Common myeloid progenitor, CD34-positive (primary cell): ENCODE measurements at regions not wholly inside any gene's neighbourhood (a gene's known extent, or its start where the extent isn't known, plus 50 kb on each side); places are given as distances from the start of the nearest gene placed in this dataset.

Experiments used
- CTCF ChIA-PET: fragments of 350-600 bp; sonication (Branson Sonifier 250); formaldehyde crosslinking; loops from one replicate; lab custom pipeline; 2021; ENCODE audit warnings: antibody characterized with exemption; lab: Charles Lee
- POLR2A ChIA-PET: fragments of 350-600 bp; sonication (Branson Sonifier 250); formaldehyde crosslinking; loops from one replicate; lab custom pipeline; 2021; ENCODE audit warnings: antibody characterized with exemption; lab: Charles Lee
- DNase-seq, 3 donors: peaks; one replicate each; pipeline versions ENCODE4 v3.0.0 to v3.0.0-alpha.2; 2013
- H3K27ac ChIP-seq, 2 experiments: 1 replicate in 1 of 2; 2 replicates in 1 of 2; pipeline ENCODE4 v1.7.0; 2013; ENCODE audit warnings: inconsistent platforms in 2 of 2, low read length in 2 of 2, mild to moderate bottlenecking in 2 of 2, low read depth in 1 of 2, moderate library complexity in 1 of 2; ENCODE audit not compliant: severe bottlenecking in 2 of 2, insufficient read depth in 1 of 2, poor library complexity in 1 of 2
- H3K27me3 ChIP-seq, 5 experiments: replicated peaks in 2 of 5; 1 replicate in 3 of 5; 2 replicates in 2 of 5; pipeline versions ENCODE4 v1.6.1 to v1.7.0; 2013; ENCODE audit warnings: low read length in 4 of 5, mild to moderate bottlenecking in 2 of 5, moderate library complexity in 2 of 5, inconsistent platforms in 1 of 5; ENCODE audit not compliant: insufficient read depth in 5 of 5, control insufficient read depth in 4 of 5
- H3K36me3 ChIP-seq, 4 experiments: 1 replicate in 2 of 4; 2 replicates in 2 of 4; pipeline versions ENCODE4 v1.6.1 to v1.7.0; 2013; ENCODE audit warnings: low read length in 3 of 4, control low read depth in 1 of 4, mild to moderate bottlenecking in 1 of 4; ENCODE audit not compliant: control insufficient read depth in 4 of 4, insufficient read depth in 4 of 4
- H3K4me1 ChIP-seq, 4 experiments: 1 replicate in 3 of 4; 2 replicates in 1 of 4; pipeline versions ENCODE4 v1.6.1 to v1.7.1; 2013; ENCODE audit warnings: low read length in 3 of 4, mild to moderate bottlenecking in 3 of 4, control low read depth in 1 of 4, inconsistent platforms in 1 of 4, moderate library complexity in 1 of 4; ENCODE audit not compliant: control insufficient read depth in 4 of 4, insufficient read depth in 4 of 4; ENCODE audit errors: control extremely low read depth in 1 of 4
- H3K4me3 ChIP-seq, 7 experiments: 1 replicate in 4 of 7; 2 replicates in 3 of 7; pipeline versions ENCODE4 v1.5.1 to v1.7.0; 2013; ENCODE audit warnings: mild to moderate bottlenecking in 7 of 7, low read length in 6 of 7, moderate library complexity in 6 of 7, inconsistent platforms in 2 of 7, low read depth in 2 of 7, control low read depth in 1 of 7; ENCODE audit not compliant: insufficient read depth in 4 of 7, control insufficient read depth in 1 of 7; ENCODE audit errors: extremely low read depth in 1 of 7
- H3K9me3 ChIP-seq, 5 experiments: 1 replicate in 4 of 5; 2 replicates in 1 of 5; pipeline versions ENCODE4 v1.6.1 to v1.7.1; 2013; ENCODE audit warnings: low read length in 4 of 5, mild to moderate bottlenecking in 2 of 5, inconsistent platforms in 1 of 5, low read depth in 1 of 5, moderate library complexity in 1 of 5; ENCODE audit not compliant: control insufficient read depth in 4 of 5, insufficient read depth in 2 of 5; ENCODE audit errors: control extremely low read depth in 1 of 5
- WGBS: methylation state at CpG from one replicate; pipeline ENCODE4 v1.1.5; 2013; ENCODE audit not compliant: insufficient coverage; 5-methylcytosine and 5-hydroxymethylcytosine counted together

GRCh38 chr6:168133168-168133561 lies 54.2 kb upstream of the FRMD1 start:
- ChIA-PET POLR2A (no interaction called here), CTCF (interaction anchor here (0.6 kb wide), 1 partner anchor 226 kb away, joined by 3 read pairs; no protein-coding TSS in a partner anchor)
- peak overlapping the region in 2 of 7 experiments; percentile 19 to 34 for H3K4me3 ChIP-seq
- WGBS, result 20% methylated on average over 12 of the region's 13 CpGs
- no peaks in the 10 kb centered on the region for H3K9me3 ChIP-seq
- H3K36me3 ChIP-seq, result no peaks in the 10 kb centered on the region
- DNase-seq, result peak in 2 of 3 donors; percentile 5 to 6
- no peak overlapping the region for H3K27ac ChIP-seq
- H3K27me3 ChIP-seq, result peaks cover 0 to 60% (median 22%) of the 10 kb centered on the region in 5 experiments
- peaks cover 0 to 13% (median 0%) of the 10 kb centered on the region in 4 experiments for H3K4me1 ChIP-seq

- peak; percentile 4 to 35 (median 33) for DNase-seq
- Histone ChIP-seq H3K27ac (no peak overlapping the region), H3K36me3 (no peaks in the 10 kb centered on the region), H3K4me3 (peak overlapping the region in 2 of 7 experiments; percentile 13 to 19), H3K27me3 (peaks cover 0 to 60% (median 22%) of the 10 kb centered on the region in 5 experiments), H3K9me3 (no peaks in the 10 kb centered on the region), H3K4me1 (peaks cover 0 to 13% (median 0%) of the 10 kb centered on the region in 4 experiments)
- CTCF ChIA-PET, result interaction anchor here (0.6 to 1.0 kb wide), 2 partner anchors 225 to 226 kb away, joined by 3 read pairs; no protein-coding TSS in a partner anchor
- 11% methylated on average over 32 of the region's 34 CpGs for WGBS
- POLR2A ChIA-PET, result no interaction called here
Measured at GRCh38 chr6:168132531-168133167, 53.6 kb upstream of the FRMD1 start.

- no peak for DNase-seq
- no peaks in the 10 kb centered on the region for H3K9me3 ChIP-seq
- CTCF ChIA-PET, result interaction anchor here (1.0 kb wide), 2 partner anchors 15 to 224 kb away, joined by 3 read pairs; no protein-coding TSS in a partner anchor
- no peak overlapping the region for H3K4me3 ChIP-seq
- WGBS, result 85% methylated on average over 16 of the region's 20 CpGs
- no peaks in the 10 kb centered on the region for H3K36me3 ChIP-seq
- H3K27ac ChIP-seq, result no peak overlapping the region
- peaks cover 0 to 56% (median 23%) of the 10 kb centered on the region in 5 experiments for H3K27me3 ChIP-seq
- POLR2A ChIA-PET, result no interaction called here
- H3K4me1 ChIP-seq, result peaks cover 0 to 13% (median 0%) of the 10 kb centered on the region in 4 experiments
Measured at GRCh38 chr6:168131464-168132415, 52.7 kb upstream of the FRMD1 start.

GRCh38 chr6:168130697-168131371 lies 51.8 kb upstream of the FRMD1 start:
- H3K4me3 ChIP-seq, result no peak overlapping the region
- ChIA-PET POLR2A (no interaction called here), CTCF (interaction anchor here (1.0 to 1.1 kb wide), 2 partner anchors 12 to 14 kb away, joined by 3 read pairs; no protein-coding TSS in a partner anchor)
- 75% methylated on average over 12 of the region's 14 CpGs for WGBS
- peaks cover 0 to 56% (median 23%) of the 10 kb centered on the region in 5 experiments for H3K27me3 ChIP-seq
- H3K4me1 ChIP-seq, result peaks cover 0 to 13% (median 0%) of the 10 kb centered on the region in 4 experiments
- no peak for DNase-seq
- H3K36me3 ChIP-seq, result no peaks in the 10 kb centered on the region
- no peak overlapping the region for H3K27ac ChIP-seq
- no peaks in the 10 kb centered on the region for H3K9me3 ChIP-seq

GRCh38 chr6:168130168-168130696 lies 51.2 kb upstream of the FRMD1 start:
- WGBS, result 95% methylated on average over 15 of the region's 18 CpGs
- no peak overlapping the region for H3K4me3 ChIP-seq

GRCh38 chr6:168129292-168130167 lies 50.5 kb upstream of the FRMD1 start:
- Histone ChIP-seq H3K9me3 (no peaks in the 10 kb centered on the region), H3K27ac (no peak overlapping the region), H3K36me3 (no peaks in the 10 kb centered on the region), H3K4me3 (no peak overlapping the region), H3K4me1 (peaks cover 0 to 13% (median 0%) of the 10 kb centered on the region in 4 experiments), H3K27me3 (peaks cover 0 to 52% (median 23%) of the 10 kb centered on the region in 5 experiments)
- no peak for DNase-seq
- WGBS, result 92% methylated on average over 36 of the region's 40 CpGs
- ChIA-PET CTCF (interaction anchor here (1.1 kb wide), 1 partner anchor 11 kb away, joined by 3 read pairs; no protein-coding TSS in a partner anchor), POLR2A (no interaction called here)

More at GRCh38 chr6:168130168-168130696, 51.2 kb upstream of the FRMD1 start:
- no peaks in the 10 kb centered on the region for H3K36me3 ChIP-seq
- H3K27me3 ChIP-seq, result peaks cover 0 to 56% (median 23%) of the 10 kb centered on the region in 5 experiments
- DNase-seq, result no peak
- H3K4me1 ChIP-seq, result peaks cover 0 to 13% (median 0%) of the 10 kb centered on the region in 4 experiments
- POLR2A ChIA-PET, result no interaction called here
- CTCF ChIA-PET, result interaction anchor here (1.1 kb wide), 1 partner anchor 12 kb away, joined by 3 read pairs; no protein-coding TSS in a partner anchor
- no peak overlapping the region for H3K27ac ChIP-seq
- H3K9me3 ChIP-seq, result no peaks in the 10 kb centered on the region
